ENCODE measurements at regions not wholly inside any gene's neighbourhood (a gene's known extent, or its start where the extent isn't known, plus 50 kb on each side); places are given as distances from the start of the nearest gene placed in this dataset.

GRCh38 chr6:120173250-120173649 lies 823.7 kb upstream of the MAN1A1 start:
- in situ Hi-C loops (cut with HindIII; ENCODE audit: low sequenced_read_pairs): no loop called here
- TF ChIP-seq CTCF (IDR thresholded peaks at IDR 0.05; ENCODE audit: low read depth, low read length, missing control alignments): no peak
- DNase-seq (ENCODE audit: low read depth): no peak
- H3K4me3 ChIP-seq (ENCODE audit: low read depth, low read length): no peak overlapping the region

- H3K4me3 ChIP-seq (ENCODE audit: low read depth, low read length): no peak overlapping the region
- no peak for TF ChIP-seq CTCF (IDR thresholded peaks at IDR 0.05; ENCODE audit: low read depth, low read length, missing control alignments)
These were observed 815.0 kb upstream of the MAN1A1 start for GRCh38 chr6:120164531-120164930.

GRCh38 chr6:120157873-120158272 lies 808.3 kb upstream of the MAN1A1 start:
- no peak for TF ChIP-seq CTCF (IDR thresholded peaks at IDR 0.05; ENCODE audit: low read depth, low read length, missing control alignments)
- in situ Hi-C loops (cut with HindIII; ENCODE audit: low sequenced_read_pairs): no loop called here
- DNase-seq (ENCODE audit: low read depth): no peak
- H3K4me3 ChIP-seq (ENCODE audit: low read depth, low read length): no peak overlapping the region

More at GRCh38 chr6:120164531-120164930, 815.0 kb upstream of the MAN1A1 start:
- in situ Hi-C loops (cut with HindIII; ENCODE audit: low sequenced_read_pairs): no loop called here
- no peak for DNase-seq (ENCODE audit: low read depth)

GRCh38 chr6:120147071-120147871 lies 797.7 kb upstream of the MAN1A1 start:
- H3K4me3 ChIP-seq (ENCODE audit: low read depth, low read length): no peak overlapping the region
- in situ Hi-C loops (cut with HindIII; ENCODE audit: low sequenced_read_pairs): no loop called here
- TF ChIP-seq CTCF (IDR thresholded peaks at IDR 0.05; ENCODE audit: low read depth, low read length, missing control alignments): no peak
- no peak for DNase-seq (ENCODE audit: low read depth)

GRCh38 chr6:120141601-120142000 lies 792.0 kb upstream of the MAN1A1 start:
- DNase-seq (ENCODE audit: low read depth): no peak
- no peak overlapping the region for H3K4me3 ChIP-seq (ENCODE audit: low read depth, low read length)
- no peak for TF ChIP-seq CTCF (IDR thresholded peaks at IDR 0.05; ENCODE audit: low read depth, low read length, missing control alignments)
- in situ Hi-C loops (cut with HindIII; ENCODE audit: low sequenced_read_pairs): no loop called here

GRCh38 chr6:120137492-120137891 lies 787.9 kb upstream of the MAN1A1 start:
- in situ Hi-C loops (cut with HindIII; ENCODE audit: low sequenced_read_pairs): no loop called here
- DNase-seq (ENCODE audit: low read depth): no peak
- no peak overlapping the region for H3K4me3 ChIP-seq (ENCODE audit: low read depth, low read length)
- TF ChIP-seq CTCF (IDR thresholded peaks at IDR 0.05; ENCODE audit: low read depth, low read length, missing control alignments): no peak
